ENCODE measurements at regions not wholly inside any gene's neighbourhood (a gene's known extent, or its start where the extent isn't known, plus 50 kb on each side); places are given as distances from the start of the nearest gene placed in this dataset.

GRCh38 chr3:5729852-5730251 lies 542.3 kb downstream of the EDEM1 start:
- H3K4me1 ChIP-seq (ENCODE audit: control insufficient read depth in 1 of 2, insufficient read depth in 2 of 2, low read length in 2 of 2), result no peaks in the 10 kb centered on the region
- no peak overlapping the region for H3K4me3 ChIP-seq (ENCODE audit: low read depth in 1 of 2, low read length in 2 of 2)
- H3K27me3 ChIP-seq (ENCODE audit: low read depth, low read length), result no peaks in the 10 kb centered on the region
- no peaks in the 10 kb centered on the region for H3K9me3 ChIP-seq (ENCODE audit: control insufficient read depth in 1 of 2, low read length in 2 of 2)
- no peaks in the 10 kb centered on the region for H3K36me3 ChIP-seq (ENCODE audit: control insufficient read depth in 1 of 2, insufficient read depth in 2 of 2, low read length in 2 of 2)
- no peak overlapping the region for H3K27ac ChIP-seq (ENCODE audit: low read length)

- no peaks in the 10 kb centered on the region for H3K27me3 ChIP-seq (ENCODE audit: low read depth, low read length)
Measured at GRCh38 chr3:5731100-5731499, 543.6 kb downstream of the EDEM1 start.

GRCh38 chr3:5732081-5732480 lies 544.6 kb downstream of the EDEM1 start:
- Histone ChIP-seq H3K27ac (ENCODE audit: low read length) (no peak overlapping the region), H3K36me3 (ENCODE audit: control insufficient read depth in 1 of 2, insufficient read depth in 2 of 2, low read length in 2 of 2) (no peaks in the 10 kb centered on the region), H3K9me3 (ENCODE audit: control insufficient read depth in 1 of 2, low read length in 2 of 2) (no peaks in the 10 kb centered on the region), H3K27me3 (ENCODE audit: low read depth, low read length) (no peaks in the 10 kb centered on the region), H3K4me1 (ENCODE audit: control insufficient read depth in 1 of 2, insufficient read depth in 2 of 2, low read length in 2 of 2) (no peaks in the 10 kb centered on the region), H3K4me3 (ENCODE audit: low read depth in 1 of 2, low read length in 2 of 2) (no peak overlapping the region)

More at GRCh38 chr3:5731100-5731499, 543.6 kb downstream of the EDEM1 start:
- Histone ChIP-seq H3K36me3 (ENCODE audit: control insufficient read depth in 1 of 2, insufficient read depth in 2 of 2, low read length in 2 of 2) (no peaks in the 10 kb centered on the region), H3K4me3 (ENCODE audit: low read depth in 1 of 2, low read length in 2 of 2) (no peak overlapping the region), H3K9me3 (ENCODE audit: control insufficient read depth in 1 of 2, low read length in 2 of 2) (no peaks in the 10 kb centered on the region), H3K4me1 (ENCODE audit: control insufficient read depth in 1 of 2, insufficient read depth in 2 of 2, low read length in 2 of 2) (no peaks in the 10 kb centered on the region), H3K27ac (ENCODE audit: low read length) (no peak overlapping the region)

GRCh38 chr3:5733995-5734394 lies 546.5 kb downstream of the EDEM1 start:
- Histone ChIP-seq H3K27ac (ENCODE audit: low read length) (no peak overlapping the region), H3K4me1 (ENCODE audit: control insufficient read depth in 1 of 2, insufficient read depth in 2 of 2, low read length in 2 of 2) (no peaks in the 10 kb centered on the region), H3K27me3 (ENCODE audit: low read depth, low read length) (no peaks in the 10 kb centered on the region), H3K36me3 (ENCODE audit: control insufficient read depth in 1 of 2, insufficient read depth in 2 of 2, low read length in 2 of 2) (no peaks in the 10 kb centered on the region), H3K4me3 (ENCODE audit: low read depth in 1 of 2, low read length in 2 of 2) (no peak overlapping the region), H3K9me3 (ENCODE audit: control insufficient read depth in 1 of 2, low read length in 2 of 2) (no peaks in the 10 kb centered on the region)

- no peaks in the 10 kb centered on the region for H3K4me1 ChIP-seq (ENCODE audit: control insufficient read depth in 1 of 2, insufficient read depth in 2 of 2, low read length in 2 of 2)
- H3K27ac ChIP-seq (ENCODE audit: low read length), result no peak overlapping the region
- no peaks in the 10 kb centered on the region for H3K27me3 ChIP-seq (ENCODE audit: low read depth, low read length)
- H3K4me3 ChIP-seq (ENCODE audit: low read depth in 1 of 2, low read length in 2 of 2), result no peak overlapping the region
- no peaks in the 10 kb centered on the region for H3K36me3 ChIP-seq (ENCODE audit: control insufficient read depth in 1 of 2, insufficient read depth in 2 of 2, low read length in 2 of 2)
- no peaks in the 10 kb centered on the region for H3K9me3 ChIP-seq (ENCODE audit: control insufficient read depth in 1 of 2, low read length in 2 of 2)
Measured at GRCh38 chr3:5735896-5736295, 548.4 kb downstream of the EDEM1 start.

GRCh38 chr3:5739299-5739935 lies 551.9 kb downstream of the EDEM1 start:
- Histone ChIP-seq H3K36me3 (ENCODE audit: control insufficient read depth in 1 of 2, insufficient read depth in 2 of 2, low read length in 2 of 2) (no peaks in the 10 kb centered on the region), H3K27me3 (ENCODE audit: low read depth, low read length) (no peaks in the 10 kb centered on the region), H3K27ac (ENCODE audit: low read length) (no peak overlapping the region), H3K4me3 (ENCODE audit: low read depth in 1 of 2, low read length in 2 of 2) (no peak overlapping the region), H3K9me3 (ENCODE audit: control insufficient read depth in 1 of 2, low read length in 2 of 2) (no peaks in the 10 kb centered on the region), H3K4me1 (ENCODE audit: control insufficient read depth in 1 of 2, insufficient read depth in 2 of 2, low read length in 2 of 2) (no peaks in the 10 kb centered on the region)

GRCh38 chr3:5739949-5740348 lies 552.4 kb downstream of the EDEM1 start:
- Histone ChIP-seq H3K36me3 (ENCODE audit: control insufficient read depth in 1 of 2, insufficient read depth in 2 of 2, low read length in 2 of 2) (no peaks in the 10 kb centered on the region), H3K4me3 (ENCODE audit: low read depth in 1 of 2, low read length in 2 of 2) (no peak overlapping the region), H3K27me3 (ENCODE audit: low read depth, low read length) (no peaks in the 10 kb centered on the region), H3K27ac (ENCODE audit: low read length) (no peak overlapping the region), H3K4me1 (ENCODE audit: control insufficient read depth in 1 of 2, insufficient read depth in 2 of 2, low read length in 2 of 2) (no peaks in the 10 kb centered on the region), H3K9me3 (ENCODE audit: control insufficient read depth in 1 of 2, low read length in 2 of 2) (no peaks in the 10 kb centered on the region)

- Histone ChIP-seq H3K27me3 (ENCODE audit: low read depth, low read length) (no peaks in the 10 kb centered on the region), H3K27ac (ENCODE audit: low read length) (no peak overlapping the region), H3K9me3 (ENCODE audit: control insufficient read depth in 1 of 2, low read length in 2 of 2) (no peaks in the 10 kb centered on the region), H3K4me3 (ENCODE audit: low read depth in 1 of 2, low read length in 2 of 2) (no peak overlapping the region), H3K4me1 (ENCODE audit: control insufficient read depth in 1 of 2, insufficient read depth in 2 of 2, low read length in 2 of 2) (no peaks in the 10 kb centered on the region), H3K36me3 (ENCODE audit: control insufficient read depth in 1 of 2, insufficient read depth in 2 of 2, low read length in 2 of 2) (no peaks in the 10 kb centered on the region)
Measured at GRCh38 chr3:5741017-5741416, 553.5 kb downstream of the EDEM1 start.

GRCh38 chr3:5750091-5750490 lies 562.6 kb downstream of the EDEM1 start:
- Histone ChIP-seq H3K27ac (ENCODE audit: low read length) (no peak overlapping the region), H3K36me3 (ENCODE audit: control insufficient read depth in 1 of 2, insufficient read depth in 2 of 2, low read length in 2 of 2) (no peaks in the 10 kb centered on the region), H3K4me3 (ENCODE audit: low read depth in 1 of 2, low read length in 2 of 2) (no peak overlapping the region), H3K9me3 (ENCODE audit: control insufficient read depth in 1 of 2, low read length in 2 of 2) (no peaks in the 10 kb centered on the region), H3K27me3 (ENCODE audit: low read depth, low read length) (no peaks in the 10 kb centered on the region), H3K4me1 (ENCODE audit: control insufficient read depth in 1 of 2, insufficient read depth in 2 of 2, low read length in 2 of 2) (no peaks in the 10 kb centered on the region)

- no peaks in the 10 kb centered on the region for H3K9me3 ChIP-seq (ENCODE audit: control insufficient read depth in 1 of 2, low read length in 2 of 2)
- no peak overlapping the region for H3K27ac ChIP-seq (ENCODE audit: low read length)
- no peaks in the 10 kb centered on the region for H3K36me3 ChIP-seq (ENCODE audit: control insufficient read depth in 1 of 2, insufficient read depth in 2 of 2, low read length in 2 of 2)
- H3K4me1 ChIP-seq (ENCODE audit: control insufficient read depth in 1 of 2, insufficient read depth in 2 of 2, low read length in 2 of 2), result no peaks in the 10 kb centered on the region
- no peaks in the 10 kb centered on the region for H3K27me3 ChIP-seq (ENCODE audit: low read depth, low read length)
- H3K4me3 ChIP-seq (ENCODE audit: low read depth in 1 of 2, low read length in 2 of 2), result no peak overlapping the region
Measured at GRCh38 chr3:5750874-5751640, 563.5 kb downstream of the EDEM1 start.

- H3K27ac ChIP-seq (ENCODE audit: low read length), result no peak overlapping the region
- H3K9me3 ChIP-seq (ENCODE audit: control insufficient read depth in 1 of 2, low read length in 2 of 2), result no peaks in the 10 kb centered on the region
- H3K4me1 ChIP-seq (ENCODE audit: control insufficient read depth in 1 of 2, insufficient read depth in 2 of 2, low read length in 2 of 2), result no peaks in the 10 kb centered on the region
- no peaks in the 10 kb centered on the region for H3K36me3 ChIP-seq (ENCODE audit: control insufficient read depth in 1 of 2, insufficient read depth in 2 of 2, low read length in 2 of 2)
- no peak overlapping the region for H3K4me3 ChIP-seq (ENCODE audit: low read depth in 1 of 2, low read length in 2 of 2)
- no peaks in the 10 kb centered on the region for H3K27me3 ChIP-seq (ENCODE audit: low read depth, low read length)
Measured at GRCh38 chr3:5754602-5755001, 567.1 kb downstream of the EDEM1 start.

- H3K36me3 ChIP-seq (ENCODE audit: control insufficient read depth in 1 of 2, insufficient read depth in 2 of 2, low read length in 2 of 2), result no peaks in the 10 kb centered on the region
- H3K27ac ChIP-seq (ENCODE audit: low read length), result no peak overlapping the region
- no peak overlapping the region for H3K4me3 ChIP-seq (ENCODE audit: low read depth in 1 of 2, low read length in 2 of 2)
- H3K9me3 ChIP-seq (ENCODE audit: control insufficient read depth in 1 of 2, low read length in 2 of 2), result no peaks in the 10 kb centered on the region
- no peaks in the 10 kb centered on the region for H3K27me3 ChIP-seq (ENCODE audit: low read depth, low read length)
- no peaks in the 10 kb centered on the region for H3K4me1 ChIP-seq (ENCODE audit: control insufficient read depth in 1 of 2, insufficient read depth in 2 of 2, low read length in 2 of 2)
Measured at GRCh38 chr3:5756443-5756842, 568.9 kb downstream of the EDEM1 start.
